K562 (cell line): ENCODE measurements at regions not wholly inside any gene's neighbourhood (a gene's known extent, or its start where the extent isn't known, plus 50 kb on each side); places are given as distances from the start of the nearest gene placed in this dataset.

Source experiments
- ATAC-seq: fragments of 200-7000 bp; cut with Tn5 transposase; 3 replicates; pipeline ENCODE4 v1.9.1; 2020; ENCODE audit warnings: moderate library complexity
- BruUV-seq: library from RNA; stranded (reverse); fragments of 400-500 nt; replicated peaks from 2 replicates; lab custom pipeline; 2021; lab: Mats Ljungman, UMichigan
- CTCF ChIA-PET: fragments of 300-600 bp; formaldehyde crosslinking; extraction: SDS; loops from one replicate; lab custom pipeline; 2021; ENCODE audit warnings: low intra/inter-chr PET ratio; lab: Yijun Ruan, JAX
- POLR2A ChIA-PET: fragments of 300-600, 350-650 bp; sonication (Branson Sonifier 250); formaldehyde crosslinking; extraction: SDS; loops from one replicate; lab custom pipeline; 2021; ENCODE audit warnings: antibody characterized with exemption, inconsistent platforms; lab: Yijun Ruan, JAX
- DNase-seq, 4 experiments: peaks; one replicate each; pipeline versions ENCODE4 v3.0.0 to v3.0.0-alpha.2; 2011 to 2018; ENCODE audit warnings: low spot score in 3 of 4, mixed read lengths in 3 of 4; ENCODE audit errors: extremely low read depth in 1 of 4
- FAIRE-seq: peaks from 2 replicates; lab custom pipeline; 2011; peaks lifted over from hg19 to GRCh38; lab: Jason Lieb, UNC
- H2AFZ ChIP-seq: 2 replicates; pipeline ENCODE4 v1.6.0; 2011; ENCODE audit warnings: low read depth, low read length, control low read depth, inconsistent platforms
- H3K27ac ChIP-seq: fragments of 200-600 bp; 3 replicates; pipeline ENCODE4 v1.8.0; 2011; ENCODE audit warnings: low read depth, mild to moderate bottlenecking, control low read depth, inconsistent platforms, low read length, moderate library complexity, mixed read lengths; ENCODE audit errors: extremely low read depth
- H3K27me3 ChIP-seq, 2 experiments: fragments of 300-600 bp in 1 of 2; 2 replicates in 1 of 2; 3 replicates in 1 of 2; pipeline versions ENCODE4 v1.6.0 to v1.8.0; 2011; ENCODE audit warnings: inconsistent platforms in 2 of 2, low read length in 2 of 2, mild to moderate bottlenecking in 1 of 2, mixed read lengths in 1 of 2, moderate library complexity in 1 of 2; ENCODE audit not compliant: control insufficient read depth in 2 of 2, insufficient read depth in 2 of 2
- H3K36me3 ChIP-seq: fragments of 300-600 bp; 3 replicates; pipeline ENCODE4 v1.8.0; 2011; ENCODE audit warnings: mild to moderate bottlenecking, low read length, inconsistent platforms; ENCODE audit not compliant: control insufficient read depth, insufficient read depth
- H3K4me1 ChIP-seq, 2 experiments: fragments of 200-600 bp in 1 of 2; replicated peaks in 1 of 2; 2 replicates in 1 of 2; 3 replicates in 1 of 2; pipeline versions ENCODE4 v1.5.1 to v1.8.0; 2011; ENCODE audit warnings: inconsistent platforms in 2 of 2, low read length in 2 of 2, mild to moderate bottlenecking in 1 of 2, mixed read lengths in 1 of 2, moderate library complexity in 1 of 2; ENCODE audit not compliant: control insufficient read depth in 2 of 2, insufficient read depth in 2 of 2
- H3K4me2 ChIP-seq: 2 replicates; pipeline ENCODE4 v1.6.1; 2011; ENCODE audit warnings: low read length, control low read depth, inconsistent platforms, mixed read lengths; ENCODE audit not compliant: insufficient read depth
- H3K4me3 ChIP-seq: fragments of 200-600 bp; sonication (generic), shearing (Covaris generic); 2 replicates; pipeline ENCODE4 v1.5.1; 2016; ENCODE audit warnings: control low read depth, inconsistent platforms
- H3K79me2 ChIP-seq: fragments of 200-600 bp; 3 replicates; pipeline ENCODE4 v1.8.0; 2011; ENCODE audit warnings: low read length, inconsistent platforms; ENCODE audit not compliant: control insufficient read depth, insufficient read depth
- H3K9ac ChIP-seq, 2 experiments: 2 replicates each; pipeline versions ENCODE4 v1.6.0 to v1.6.1; 2011; ENCODE audit warnings: low read depth in 2 of 2, low read length in 2 of 2, control low read depth in 1 of 2, inconsistent platforms in 1 of 2, mild to moderate bottlenecking in 1 of 2, mixed read lengths in 1 of 2; ENCODE audit not compliant: insufficient read depth in 1 of 2
- H3K9me1 ChIP-seq: one replicate; pipeline ENCODE4 v1.6.0; 2011; ENCODE audit warnings: inconsistent platforms, mild to moderate bottlenecking, low read length, moderate library complexity; ENCODE audit not compliant: control insufficient read depth, insufficient read depth
- H3K9me3 ChIP-seq: replicated peaks from 2 replicates; pipeline ENCODE4 v1.5.1; 2011; ENCODE audit warnings: low read depth, low read length, inconsistent platforms; ENCODE audit not compliant: control insufficient read depth, insufficient read depth
- H4K20me1 ChIP-seq: replicated peaks from 2 replicates; pipeline ENCODE4 v1.6.1; 2011; ENCODE audit warnings: low read length, inconsistent platforms, mixed read lengths; ENCODE audit not compliant: control insufficient read depth, insufficient read depth
- ASH1L ChIP-seq: fragments of 450-650 bp; IDR thresholded peaks from 2 replicates; pipeline ENCODE4 v1.6.1; 2018; ENCODE audit warnings: borderline replicate concordance, mild to moderate bottlenecking, low read depth; ENCODE audit not compliant: partially characterized antibody
- HSF4 ChIP-seq: fragments of 250-450 bp; sonication (Bioruptor Pico); IDR thresholded peaks from 2 replicates; pipeline ENCODE4 v2.1.2; 2022; ENCODE audit warnings: mild to moderate bottlenecking, moderate library complexity, borderline replicate concordance
- KAT8 ChIP-seq: fragments of 450-650 bp; IDR thresholded peaks from 2 replicates; pipeline ENCODE4 v1.6.1; 2016; ENCODE audit warnings: low read depth, mild to moderate bottlenecking
- MEF2A ChIP-seq: IDR thresholded peaks from 2 replicates; pipeline ENCODE4 v1.6.1; 2011; ENCODE audit warnings: low read depth, mild to moderate bottlenecking, low read length, moderate library complexity; ENCODE audit not compliant: control insufficient read depth
- SNRNP70 ChIP-seq: fragments of 200-400 bp; formaldehyde crosslinking; optimal IDR thresholded peaks from 2 replicates; pipeline ENCODE3; 2017; ENCODE audit warnings: low read depth, low read length
- ZNF449 ChIP-seq: fragments of 250-450 bp; sonication (Bioruptor Pico); IDR thresholded peaks from 2 replicates; pipeline ENCODE4 v1.8.0; 2022; ENCODE audit warnings: moderate library complexity, mild to moderate bottlenecking, inconsistent platforms
- WGBS: fragments of 100-300 bp; shearing (Covaris generic); methylation state at CpG from one replicate; pipeline ENCODE4 v1.1.6; 2016; ENCODE audit warnings: low coverage, mixed read lengths; ENCODE audit not compliant: insufficient coverage; ENCODE audit errors: missing lambda C conversion rate; 5-methylcytosine and 5-hydroxymethylcytosine counted together
- in situ Hi-C: fragments of 300-500 bp; cut with MboI; formaldehyde crosslinking; loops from 4 replicates; pipeline ENCODE4 v1.15.0; 2018; ENCODE audit warnings: inconsistent platforms, mixed read lengths
- intact Hi-C: fragments of 100-400 bp; cut with micrococcal nuclease; formaldehyde crosslinking; loops from 2 replicates; pipeline ENCODE4 v1.14.2; 2022

- TF ChIP-seq ZNF449 (CRISPR knock-in tag) (no peak), ASH1L (no peak), SNRNP70 (no peak), MEF2A (no peak), HSF4 (CRISPR knock-in tag) (no peak)
- TF ChIP-seq, all 486 proteins: peak for 0
Measured at GRCh38 chr14:42911642-42912041, 1305.0 kb downstream of the LRFN5 start (continued).

GRCh38 chr14:42909659-42910058 lies 1303.0 kb downstream of the LRFN5 start:
- Histone ChIP-seq H3K9ac (no peak overlapping the region), H3K4me3 (no peak overlapping the region), H3K9me3 (no peaks in the 10 kb centered on the region), H3K79me2 (no peaks in the 10 kb centered on the region), H3K9me1 (no peaks in the 10 kb centered on the region), H3K27me3 (no peaks in the 10 kb centered on the region), H3K27ac (no peak overlapping the region), H3K4me2 (no peak overlapping the region), H3K4me1 (no peaks in the 10 kb centered on the region), H3K36me3 (no peaks in the 10 kb centered on the region), H4K20me1 (no peaks in the 10 kb centered on the region), H2AFZ (no peak overlapping the region)
- intact Hi-C loops, result no loop called here
- DNase-seq, result no peak
- 0% methylated on average over 1 of the region's 1 CpG for WGBS
- no TSS peak for BruUV-seq
- FAIRE-seq, result no peak
- ChIA-PET POLR2A (no interaction called here), CTCF (no interaction called here)
- in situ Hi-C loops, result no loop called here
- ATAC-seq, result no peak
- TF ChIP-seq KAT8, result no peak
- TF ChIP-seq, all 486 proteins: peak for 0
